GM23248 (cell line): ENCODE measurements at regions not wholly inside any gene's neighbourhood (a gene's known extent, or its start where the extent isn't known, plus 50 kb on each side); places are given as distances from the start of the nearest gene placed in this dataset.

Source experiments
- DNase-seq: peaks from one replicate; pipeline ENCODE4 v3.0.0-alpha.2; 2015
- H2AFZ ChIP-seq: fragments of 200-600 bp; sonication (generic); 2 replicates; pipeline ENCODE4 v1.6.1; 2016; ENCODE audit warnings: antibody characterized with exemption
- H3F3A ChIP-seq: fragments of 200-600 bp; sonication (generic); 2 replicates; pipeline ENCODE4 v1.6.1; 2016; ENCODE audit warnings: mild to moderate bottlenecking, antibody characterized with exemption, mixed run types; ENCODE audit not compliant: insufficient read depth
- H3K27ac ChIP-seq: fragments of 200-600 bp; sonication (generic); 2 replicates; pipeline ENCODE4 v1.5.1; 2016; ENCODE audit warnings: mild to moderate bottlenecking
- H3K27me3 ChIP-seq: fragments of 200-600 bp; sonication (generic); replicated peaks from 2 replicates; pipeline ENCODE4 v1.6.1; 2016; ENCODE audit warnings: mild to moderate bottlenecking; ENCODE audit not compliant: insufficient read depth
- H3K36me3 ChIP-seq: fragments of 200-600 bp; sonication (generic); 2 replicates; pipeline ENCODE4 v1.6.1; 2016; ENCODE audit warnings: low read depth, mild to moderate bottlenecking
- H3K4me1 ChIP-seq: fragments of 200-600 bp; sonication (generic); 2 replicates; pipeline ENCODE4 v1.6.1; 2016; ENCODE audit warnings: mild to moderate bottlenecking; ENCODE audit not compliant: insufficient read depth
- H3K4me2 ChIP-seq: fragments of 200-600 bp; sonication (generic); one replicate; pipeline ENCODE4 v1.6.1; 2016; ENCODE audit warnings: mild to moderate bottlenecking; ENCODE audit not compliant: unreplicated experiment
- H3K4me3 ChIP-seq: fragments of 200-600 bp; sonication (generic); 2 replicates; pipeline ENCODE4 v1.5.1; 2016; ENCODE audit warnings: mild to moderate bottlenecking
- H3K79me2 ChIP-seq: fragments of 200-600 bp; sonication (generic); 2 replicates; pipeline ENCODE4 v1.6.1; 2016; ENCODE audit warnings: mild to moderate bottlenecking; ENCODE audit not compliant: insufficient read depth
- H3K9ac ChIP-seq: fragments of 200-600 bp; sonication (generic); 2 replicates; pipeline ENCODE4 v1.6.1; 2016; ENCODE audit warnings: mild to moderate bottlenecking
- H3K9me2 ChIP-seq: fragments of 200-600 bp; sonication (generic); 2 replicates; pipeline ENCODE4 v1.6.1; 2016; ENCODE audit warnings: mixed run types, mild to moderate bottlenecking, moderate library complexity; ENCODE audit not compliant: insufficient read depth
- H3K9me3 ChIP-seq: fragments of 200-600 bp; sonication (generic); one replicate; pipeline ENCODE4 v1.6.1; 2017; ENCODE audit warnings: low read depth
- H4K20me1 ChIP-seq: fragments of 200-600 bp; sonication (generic); 2 replicates; pipeline ENCODE4 v1.6.0; 2016; ENCODE audit not compliant: insufficient read depth
- EZH2 ChIP-seq: fragments of 200-600 bp; sonication (generic); IDR thresholded peaks from 2 replicates; pipeline ENCODE4 v1.6.1; 2018; ENCODE audit warnings: antibody characterized with exemption, mild to moderate bottlenecking; ENCODE audit not compliant: insufficient read depth, poor library complexity, severe bottlenecking
- EZH2phosphoT487 ChIP-seq: fragments of 200-600 bp; sonication (generic); IDR thresholded peaks from 2 replicates; pipeline ENCODE4 v1.6.1; 2018; ENCODE audit warnings: antibody characterized with exemption, moderate library complexity, mild to moderate bottlenecking, low read depth; ENCODE audit not compliant: insufficient read depth
- WGBS, 2 experiments: methylation state at CpG; one replicate each; pipeline ENCODE4 v1.1.6; 2015 to 2017; ENCODE audit warnings: low lambda C conversion rate in 2 of 2, low coverage in 1 of 2; ENCODE audit errors: missing lambda C conversion rate in 2 of 2; 5-methylcytosine and 5-hydroxymethylcytosine counted together
- in situ Hi-C: fragments of 300-500 bp; cut with MboI; formaldehyde crosslinking; loops from 2 replicates; pipeline ENCODE4 v1.15.0; 2020

- no peaks in the 10 kb centered on the region for H3K27me3 ChIP-seq
- no peak overlapping the region for H3K27ac ChIP-seq
- no peaks in the 10 kb centered on the region for H3F3A ChIP-seq
- no peak overlapping the region for H3K4me3 ChIP-seq
- in situ Hi-C loops: no loop called here
- no peaks in the 10 kb centered on the region for H3K9me2 ChIP-seq
- H3K4me2 ChIP-seq: no peak overlapping the region
- H4K20me1 ChIP-seq: no peaks in the 10 kb centered on the region
- DNase-seq: no peak
- no peaks in the 10 kb centered on the region for H3K36me3 ChIP-seq
- no peaks in the 10 kb centered on the region for H3K4me1 ChIP-seq
- H3K9me3 ChIP-seq: no peaks in the 10 kb centered on the region
- no peak overlapping the region for H3K9ac ChIP-seq
- no peak overlapping the region for H2AFZ ChIP-seq
- TF ChIP-seq EZH2 (no peak), EZH2phosphoT487 (no peak)
- H3K79me2 ChIP-seq: no peaks in the 10 kb centered on the region
- 55 to 62% methylated on average over 4 of the region's 4 CpGs for WGBS, 2 experiments
Observed at GRCh38 chr18:6606411-6607085, 123.0 kb upstream of the ARHGAP28 start.

- Histone ChIP-seq H3F3A (no peaks in the 10 kb centered on the region), H2AFZ (no peak overlapping the region), H4K20me1 (no peaks in the 10 kb centered on the region), H3K9me3 (no peaks in the 10 kb centered on the region), H3K27ac (no peak overlapping the region), H3K79me2 (no peaks in the 10 kb centered on the region), H3K27me3 (no peaks in the 10 kb centered on the region), H3K4me1 (no peaks in the 10 kb centered on the region), H3K9me2 (no peaks in the 10 kb centered on the region), H3K9ac (no peak overlapping the region), H3K4me2 (no peak overlapping the region), H3K4me3 (no peak overlapping the region), H3K36me3 (no peaks in the 10 kb centered on the region)
- WGBS, 2 experiments: 34 to 37% methylated on average over 6 of the region's 6 CpGs
- TF ChIP-seq EZH2phosphoT487: no peak
- no peak for TF ChIP-seq EZH2
- no peak for DNase-seq
- in situ Hi-C loops: no loop called here
Observed at GRCh38 chr18:6607343-6607742, 122.2 kb upstream of the ARHGAP28 start.

DNA sequence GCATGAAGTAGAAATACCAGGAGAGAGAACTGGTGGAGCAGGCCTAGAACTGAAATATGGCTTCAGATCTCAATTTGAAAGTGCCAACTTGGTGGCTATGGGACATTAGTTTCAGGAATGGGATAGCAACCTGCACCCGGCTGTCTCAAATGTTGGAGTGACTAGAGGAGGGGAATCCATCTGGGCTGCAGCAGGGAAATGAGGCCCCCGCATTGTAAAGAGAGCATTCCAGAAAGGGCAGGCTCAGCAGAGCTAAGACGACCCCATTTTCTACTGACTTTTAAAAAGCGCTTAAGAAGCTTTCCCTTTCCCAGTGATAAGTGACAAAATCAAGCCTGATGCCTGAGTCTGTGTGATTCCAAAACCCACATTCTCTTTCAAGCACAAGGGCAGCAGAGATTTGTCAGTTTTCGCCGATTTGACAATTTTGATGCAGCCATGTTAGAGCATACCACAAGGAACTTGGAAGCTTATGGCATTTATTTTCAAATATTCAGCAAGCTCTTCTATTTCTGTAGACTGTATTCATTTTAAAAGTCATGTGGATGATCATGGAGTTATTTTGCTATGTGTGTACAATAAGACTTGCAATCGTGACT lies 119.8 kb upstream of the ARHGAP28 start:
- no peak for DNase-seq
- Histone ChIP-seq H3K9me2 (no peaks in the 10 kb centered on the region), H2AFZ (no peak overlapping the region), H4K20me1 (no peaks in the 10 kb centered on the region), H3K9me3 (no peaks in the 10 kb centered on the region), H3K79me2 (no peaks in the 10 kb centered on the region), H3K27ac (no peak overlapping the region), H3K27me3 (no peaks in the 10 kb centered on the region), H3K9ac (no peak overlapping the region), H3K36me3 (no peaks in the 10 kb centered on the region), H3K4me3 (no peak overlapping the region), H3K4me1 (no peaks in the 10 kb centered on the region), H3K4me2 (no peak overlapping the region), H3F3A (no peaks in the 10 kb centered on the region)
- 48 to 57% methylated on average over 7 of the region's 7 CpGs for WGBS, 2 experiments
- TF ChIP-seq EZH2phosphoT487 (no peak), EZH2 (no peak)
- in situ Hi-C loops: no loop called here

- Histone ChIP-seq H3K27ac (no peak overlapping the region), H3K79me2 (no peaks in the 10 kb centered on the region), H4K20me1 (no peaks in the 10 kb centered on the region), H3K36me3 (no peaks in the 10 kb centered on the region), H3K4me3 (no peak overlapping the region), H2AFZ (no peak overlapping the region), H3K4me1 (no peaks in the 10 kb centered on the region), H3F3A (no peaks in the 10 kb centered on the region), H3K27me3 (no peaks in the 10 kb centered on the region), H3K9me3 (no peaks in the 10 kb centered on the region), H3K4me2 (no peak overlapping the region), H3K9ac (no peak overlapping the region), H3K9me2 (no peaks in the 10 kb centered on the region)
- no peak for DNase-seq
- TF ChIP-seq EZH2phosphoT487 (no peak), EZH2 (no peak)
- in situ Hi-C loops: no loop called here
- 7 to 14% methylated on average over 3 of the region's 3 CpGs for WGBS, 2 experiments
Observed at GRCh38 chr18:6610466-6610865, 119.0 kb upstream of the ARHGAP28 start.

DNA sequence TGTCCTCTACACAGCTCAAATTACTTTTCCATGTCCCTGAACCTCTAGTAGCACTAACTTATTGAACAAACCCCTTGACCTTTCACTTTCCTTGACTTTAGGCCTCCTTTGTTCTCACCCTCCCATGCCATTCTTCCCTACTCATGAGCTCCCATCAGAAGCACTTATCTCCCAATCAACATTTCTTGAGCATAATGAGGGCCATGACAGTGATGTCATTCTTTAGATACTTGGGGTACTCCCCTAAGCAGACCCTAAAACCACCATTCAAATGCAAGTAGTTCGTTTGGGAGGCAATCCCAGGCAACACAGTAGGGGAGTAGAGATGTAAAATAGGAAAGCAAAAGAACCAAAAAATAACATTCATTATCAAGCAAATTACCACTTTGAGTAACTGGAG lies 115.9 kb upstream of the ARHGAP28 start:
- Histone ChIP-seq H3F3A (no peaks in the 10 kb centered on the region), H3K9me2 (no peaks in the 10 kb centered on the region), H3K4me1 (no peaks in the 10 kb centered on the region), H3K4me3 (no peak overlapping the region), H4K20me1 (no peaks in the 10 kb centered on the region), H3K4me2 (no peak overlapping the region), H3K27me3 (no peaks in the 10 kb centered on the region; the same call in 1 of the 2 replicates), H3K36me3 (no peaks in the 10 kb centered on the region), H3K79me2 (no peaks in the 10 kb centered on the region), H3K27ac (no peak overlapping the region), H3K9ac (no peak overlapping the region), H3K9me3 (no peaks in the 10 kb centered on the region), H2AFZ (no peak overlapping the region)
- no peak for TF ChIP-seq EZH2phosphoT487
- no peak for TF ChIP-seq EZH2
- no peak for DNase-seq
- in situ Hi-C loops: no loop called here
- 6 to 22% methylated on average over 1 of the region's 1 CpG for WGBS, 2 experiments
